ENCODE measurements at regions not wholly inside any gene's neighbourhood (a gene's known extent, or its start where the extent isn't known, plus 50 kb on each side); places are given as distances from the start of the nearest gene placed in this dataset.

DNA sequence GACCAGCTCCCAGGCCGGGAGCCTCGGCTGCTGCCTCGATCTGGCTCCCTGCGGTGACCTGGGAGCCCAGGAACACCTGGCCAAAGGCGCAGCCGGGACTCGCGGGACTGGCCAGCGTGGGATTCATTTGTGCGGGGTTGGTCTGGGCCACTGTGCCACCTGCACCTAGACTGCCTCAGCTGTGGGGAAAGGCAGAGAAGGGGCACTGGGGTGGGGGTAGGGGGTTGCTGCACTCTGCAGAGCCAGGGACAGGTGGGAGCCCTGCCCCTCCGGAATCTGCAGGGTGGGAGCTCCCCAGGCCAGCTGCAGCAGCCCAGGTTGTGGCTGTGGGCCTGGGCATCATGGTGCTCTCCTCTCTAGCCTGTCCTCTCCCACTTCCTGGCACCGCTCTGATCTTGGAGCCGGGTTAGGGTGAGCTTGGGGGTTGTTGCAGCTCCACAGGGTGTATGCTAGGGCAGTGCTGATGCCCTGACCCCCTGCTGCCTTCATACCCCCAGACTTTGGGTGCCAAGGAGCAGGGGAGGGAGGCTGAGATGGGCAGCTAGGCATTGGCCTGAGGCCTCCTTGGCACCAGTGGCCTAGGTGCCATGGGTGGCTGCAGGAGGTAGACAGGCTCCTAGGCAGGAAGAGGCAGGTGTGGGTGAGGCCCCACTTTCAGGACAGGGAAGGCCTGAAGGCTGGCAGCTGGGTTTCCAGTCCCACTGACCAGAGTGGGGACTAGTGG, 57.5 kb upstream of the ETV3 start:
- TF ChIP-seq, protein P1, sequence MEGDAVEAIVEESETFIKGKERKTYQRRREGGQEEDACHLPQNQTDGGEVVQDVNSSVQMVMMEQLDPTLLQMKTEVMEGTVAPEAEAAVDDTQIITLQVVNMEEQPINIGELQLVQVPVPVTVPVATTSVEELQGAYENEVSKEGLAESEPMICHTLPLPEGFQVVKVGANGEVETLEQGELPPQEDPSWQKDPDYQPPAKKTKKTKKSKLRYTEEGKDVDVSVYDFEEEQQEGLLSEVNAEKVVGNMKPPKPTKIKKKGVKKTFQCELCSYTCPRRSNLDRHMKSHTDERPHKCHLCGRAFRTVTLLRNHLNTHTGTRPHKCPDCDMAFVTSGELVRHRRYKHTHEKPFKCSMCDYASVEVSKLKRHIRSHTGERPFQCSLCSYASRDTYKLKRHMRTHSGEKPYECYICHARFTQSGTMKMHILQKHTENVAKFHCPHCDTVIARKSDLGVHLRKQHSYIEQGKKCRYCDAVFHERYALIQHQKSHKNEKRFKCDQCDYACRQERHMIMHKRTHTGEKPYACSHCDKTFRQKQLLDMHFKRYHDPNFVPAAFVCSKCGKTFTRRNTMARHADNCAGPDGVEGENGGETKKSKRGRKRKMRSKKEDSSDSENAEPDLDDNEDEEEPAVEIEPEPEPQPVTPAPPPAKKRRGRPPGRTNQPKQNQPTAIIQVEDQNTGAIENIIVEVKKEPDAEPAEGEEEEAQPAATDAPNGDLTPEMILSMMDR (conservative IDR thresholded peaks at IDR 0.05 in 1 of 2, IDR thresholded peaks at IDR 0.05 in 1 of 2; ENCODE audit: low read depth in 1 of 2, low read length in 2 of 2): no peak
- TF ChIP-seq EZH2 (IDR thresholded peaks at IDR 0.05; ENCODE audit: low read length, missing control alignments): no peak

Data from fibroblast of lung (primary cell).